Activated CD4-positive, alpha-beta memory T cell treated with anti-CD3 and anti-CD28 coated beads for 36 hours (primary cell): ENCODE measurements at regions not wholly inside any gene's neighbourhood (a gene's known extent, or its start where the extent isn't known, plus 50 kb on each side); places are given as distances from the start of the nearest gene placed in this dataset.

Source experiments
- CTCF ChIA-PET: fragments of 350-600 bp; sonication (Branson Sonifier 250); formaldehyde crosslinking; loops from one replicate; lab custom pipeline; 2021; ENCODE audit warnings: antibody characterized with exemption, inconsistent platforms; lab: Charles Lee
- POLR2A ChIA-PET: fragments of 350-600 bp; sonication (Branson Sonifier 250); formaldehyde crosslinking; loops from one replicate; lab custom pipeline; 2021; ENCODE audit warnings: antibody characterized with exemption; lab: Charles Lee
- DNase-seq: peaks from one replicate; pipeline ENCODE4 v3.0.0-alpha.2; 2020
- H3K27ac Mint-ChIP-seq: one replicate; pipeline ENCODE4 v1.8.0; 2021; ENCODE audit warnings: mixed read lengths
- H3K27me3 Mint-ChIP-seq: one replicate; pipeline ENCODE4 v1.8.0; 2021; ENCODE audit warnings: mixed read lengths
- H3K36me3 Mint-ChIP-seq: one replicate; pipeline ENCODE4 v1.8.0; 2021; ENCODE audit warnings: mixed read lengths
- H3K4me1 Mint-ChIP-seq: one replicate; pipeline ENCODE4 v1.8.0; 2021; ENCODE audit warnings: low read depth, mixed read lengths
- H3K4me3 Mint-ChIP-seq: one replicate; pipeline ENCODE4 v1.8.0; 2021; ENCODE audit warnings: mild to moderate bottlenecking, mixed read lengths
- H3K9me3 Mint-ChIP-seq: one replicate; pipeline ENCODE4 v1.8.0; 2021; ENCODE audit warnings: mixed read lengths
- intact Hi-C: fragments of 100-400 bp; cut with micrococcal nuclease; formaldehyde crosslinking; loops from one replicate; pipeline ENCODE4 v1.15.1; 2023

GRCh38 chr3:178054471-178054870 lies 481.8 kb upstream of the KCNMB2 start:
- Mint-ChIP-seq H3K27me3 (no peaks in the 10 kb centered on the region), H3K4me3 (no peak overlapping the region), H3K4me1 (no peaks in the 10 kb centered on the region), H3K9me3 (no peaks in the 10 kb centered on the region), H3K36me3 (no peaks in the 10 kb centered on the region), H3K27ac (no peak overlapping the region)
- intact Hi-C loops, result no loop called here
- CTCF ChIA-PET, result no interaction called here
- DNase-seq, result no peak
- POLR2A ChIA-PET, result no interaction called here

DNA sequence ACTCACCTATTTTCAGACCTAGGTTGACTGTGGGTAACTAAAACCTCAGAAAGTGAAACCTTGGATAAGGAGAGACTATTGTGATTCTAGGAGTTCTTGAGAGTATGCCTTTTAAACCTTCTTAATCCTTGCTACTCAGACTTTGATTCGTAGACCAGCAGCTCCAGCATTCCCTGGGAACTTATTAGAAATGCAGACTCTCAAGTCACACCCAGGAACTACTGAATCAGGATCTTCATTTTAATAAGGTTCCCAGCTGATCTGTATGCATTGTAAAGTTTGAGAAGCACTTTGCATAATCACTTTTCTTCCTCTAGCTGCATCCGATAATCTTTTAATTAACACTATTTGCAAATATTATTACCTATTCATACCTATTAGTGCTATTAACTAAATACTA lies 480.3 kb upstream of the KCNMB2 start:
- no peaks in the 10 kb centered on the region for H3K36me3 Mint-ChIP-seq
- ChIA-PET POLR2A (no interaction called here), CTCF (interaction anchor here (0.5 kb wide), 1 partner anchor 573 kb away, joined by 3 read pairs; no protein-coding TSS in a partner anchor)
- H3K4me1 Mint-ChIP-seq, result no peaks in the 10 kb centered on the region
- H3K9me3 Mint-ChIP-seq, result no peaks in the 10 kb centered on the region
- no peak for DNase-seq
- H3K27me3 Mint-ChIP-seq, result no peaks in the 10 kb centered on the region
- intact Hi-C loops, result no loop called here
- no peak overlapping the region for H3K27ac Mint-ChIP-seq
- no peak overlapping the region for H3K4me3 Mint-ChIP-seq

DNA sequence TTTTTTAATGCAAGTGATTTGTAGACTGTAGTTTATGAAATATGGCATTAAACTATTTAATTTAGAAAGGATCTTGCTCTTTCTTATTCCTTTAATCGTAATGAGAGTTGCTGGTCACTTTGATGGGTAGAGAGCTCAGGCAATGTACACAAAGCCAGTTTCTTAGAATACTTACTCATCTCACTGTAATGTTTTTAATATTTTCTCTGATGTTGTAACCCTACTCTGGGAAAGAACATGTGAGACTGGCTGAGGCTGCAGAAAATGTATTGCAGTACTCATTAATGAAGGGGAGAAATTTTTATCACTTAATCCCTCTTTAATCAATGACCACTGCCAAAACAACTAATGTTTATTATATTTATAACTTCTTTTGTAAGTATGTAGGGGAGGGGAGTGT lies 479.4 kb upstream of the KCNMB2 start:
- DNase-seq, result no peak
- no peaks in the 10 kb centered on the region for H3K4me1 Mint-ChIP-seq
- ChIA-PET CTCF (no interaction called here), POLR2A (no interaction called here)
- no peak overlapping the region for H3K4me3 Mint-ChIP-seq
- intact Hi-C loops, result no loop called here
- no peaks in the 10 kb centered on the region for H3K9me3 Mint-ChIP-seq
- no peaks in the 10 kb centered on the region for H3K36me3 Mint-ChIP-seq
- no peaks in the 10 kb centered on the region for H3K27me3 Mint-ChIP-seq
- no peak overlapping the region for H3K27ac Mint-ChIP-seq

DNA sequence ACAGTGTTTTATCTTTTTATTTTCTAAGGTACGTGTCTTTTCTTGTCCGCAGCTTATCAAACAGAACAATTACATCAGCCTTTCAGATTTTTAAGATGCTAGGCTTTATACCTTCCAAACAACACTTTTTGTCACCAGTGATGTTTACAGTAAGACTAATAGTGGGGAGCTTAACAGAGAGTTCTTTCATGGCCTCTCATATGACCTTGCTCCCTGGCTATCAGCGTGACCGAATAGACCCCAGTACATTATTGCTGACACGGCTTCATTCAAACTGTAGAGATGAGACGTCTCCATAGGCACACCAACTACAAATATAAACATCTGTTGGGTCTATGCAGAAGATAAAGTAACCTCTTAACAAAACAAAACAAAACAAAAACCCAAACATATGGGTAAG lies 477.6 kb upstream of the KCNMB2 start:
- intact Hi-C loops, result no loop called here
- Mint-ChIP-seq H3K27me3 (no peaks in the 10 kb centered on the region), H3K27ac (no peak overlapping the region), H3K36me3 (no peaks in the 10 kb centered on the region), H3K4me3 (no peak overlapping the region), H3K4me1 (no peaks in the 10 kb centered on the region), H3K9me3 (no peaks in the 10 kb centered on the region)
- ChIA-PET CTCF (no interaction called here), POLR2A (no interaction called here)
- no peak for DNase-seq

- Mint-ChIP-seq H3K27ac (no peak overlapping the region), H3K36me3 (no peaks in the 10 kb centered on the region), H3K27me3 (no peaks in the 10 kb centered on the region), H3K4me1 (no peaks in the 10 kb centered on the region), H3K9me3 (no peaks in the 10 kb centered on the region), H3K4me3 (no peak overlapping the region)
- ChIA-PET POLR2A (no interaction called here), CTCF (no interaction called here)
- intact Hi-C loops, result no loop called here
- DNase-seq, result no peak
Observed at GRCh38 chr3:178059119-178059518, 477.1 kb upstream of the KCNMB2 start.

GRCh38 chr3:178059836-178060235 lies 476.4 kb upstream of the KCNMB2 start:
- ChIA-PET POLR2A (interaction anchor here (0.6 kb wide), 1 partner anchor 742 kb away, joined by 3 read pairs; no protein-coding TSS in a partner anchor), CTCF (no interaction called here)
- DNase-seq, result no peak
- Mint-ChIP-seq H3K27me3 (no peaks in the 10 kb centered on the region), H3K36me3 (no peaks in the 10 kb centered on the region), H3K27ac (no peak overlapping the region), H3K9me3 (no peaks in the 10 kb centered on the region), H3K4me3 (no peak overlapping the region), H3K4me1 (no peaks in the 10 kb centered on the region)
- intact Hi-C loops, result no loop called here

DNA sequence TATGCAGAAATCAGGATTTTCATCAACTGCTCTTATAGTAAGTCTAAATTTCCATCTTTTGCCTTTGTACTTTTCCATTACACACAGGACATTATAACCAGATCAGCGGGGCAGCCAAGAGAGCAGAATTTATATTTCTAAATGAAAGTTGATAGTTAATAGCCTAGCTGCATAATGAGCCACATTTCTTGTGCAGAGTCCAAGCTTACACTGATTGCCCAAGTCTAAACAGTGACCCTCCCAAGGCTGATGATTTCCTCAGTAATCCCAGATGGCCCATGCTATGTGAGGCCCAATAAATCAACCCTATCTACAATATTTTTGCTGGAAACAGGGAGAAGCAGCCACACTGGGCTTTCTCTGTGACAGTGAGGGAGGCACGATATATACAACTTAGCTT lies 475.8 kb upstream of the KCNMB2 start:
- ChIA-PET CTCF (no interaction called here), POLR2A (no interaction called here)
- DNase-seq, result no peak
- Mint-ChIP-seq H3K27ac (no peak overlapping the region), H3K36me3 (no peaks in the 10 kb centered on the region), H3K4me3 (no peak overlapping the region), H3K9me3 (no peaks in the 10 kb centered on the region), H3K27me3 (no peaks in the 10 kb centered on the region), H3K4me1 (no peaks in the 10 kb centered on the region)
- intact Hi-C loops, result no loop called here

- CTCF ChIA-PET, result no interaction called here
- POLR2A ChIA-PET, result no interaction called here
- Mint-ChIP-seq H3K4me1 (no peaks in the 10 kb centered on the region), H3K36me3 (no peaks in the 10 kb centered on the region), H3K27me3 (no peaks in the 10 kb centered on the region), H3K9me3 (no peaks in the 10 kb centered on the region), H3K4me3 (no peak overlapping the region), H3K27ac (no peak overlapping the region)
- intact Hi-C loops, result no loop called here
- no peak for DNase-seq
Observed at GRCh38 chr3:178062126-178062525, 474.1 kb upstream of the KCNMB2 start.

DNA sequence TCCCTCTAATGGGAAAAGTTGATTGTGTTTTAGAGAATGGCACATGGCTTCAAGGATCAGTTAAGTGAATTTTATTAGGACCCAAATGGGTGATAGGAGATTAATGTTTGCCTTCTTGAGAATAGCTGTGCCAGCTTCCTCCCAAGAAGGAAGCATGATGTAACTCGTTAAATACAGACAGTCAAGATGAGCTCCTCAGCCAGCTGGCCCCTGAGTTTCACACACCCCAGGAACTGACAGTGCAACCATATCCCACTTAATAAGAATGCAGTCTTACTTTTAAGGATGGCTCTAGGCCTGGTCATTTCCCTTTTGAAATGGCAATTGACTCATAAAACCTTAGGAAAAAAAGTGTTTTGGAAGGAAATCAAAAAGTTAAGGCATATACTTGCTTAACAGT lies 472.8 kb upstream of the KCNMB2 start:
- Mint-ChIP-seq H3K9me3 (no peaks in the 10 kb centered on the region), H3K4me1 (no peaks in the 10 kb centered on the region), H3K36me3 (no peaks in the 10 kb centered on the region), H3K27ac (no peak overlapping the region), H3K4me3 (no peak overlapping the region), H3K27me3 (no peaks in the 10 kb centered on the region)
- POLR2A ChIA-PET, result no interaction called here
- DNase-seq, result no peak
- intact Hi-C loops, result no loop called here
- CTCF ChIA-PET, result no interaction called here

GRCh38 chr3:178067721-178068120 lies 468.5 kb upstream of the KCNMB2 start:
- Mint-ChIP-seq H3K4me1 (no peaks in the 10 kb centered on the region), H3K9me3 (no peaks in the 10 kb centered on the region), H3K27ac (no peak overlapping the region), H3K27me3 (no peaks in the 10 kb centered on the region), H3K4me3 (no peak overlapping the region), H3K36me3 (no peaks in the 10 kb centered on the region)
- ChIA-PET CTCF (no interaction called here), POLR2A (no interaction called here)
- DNase-seq, result no peak
- intact Hi-C loops, result no loop called here

DNA sequence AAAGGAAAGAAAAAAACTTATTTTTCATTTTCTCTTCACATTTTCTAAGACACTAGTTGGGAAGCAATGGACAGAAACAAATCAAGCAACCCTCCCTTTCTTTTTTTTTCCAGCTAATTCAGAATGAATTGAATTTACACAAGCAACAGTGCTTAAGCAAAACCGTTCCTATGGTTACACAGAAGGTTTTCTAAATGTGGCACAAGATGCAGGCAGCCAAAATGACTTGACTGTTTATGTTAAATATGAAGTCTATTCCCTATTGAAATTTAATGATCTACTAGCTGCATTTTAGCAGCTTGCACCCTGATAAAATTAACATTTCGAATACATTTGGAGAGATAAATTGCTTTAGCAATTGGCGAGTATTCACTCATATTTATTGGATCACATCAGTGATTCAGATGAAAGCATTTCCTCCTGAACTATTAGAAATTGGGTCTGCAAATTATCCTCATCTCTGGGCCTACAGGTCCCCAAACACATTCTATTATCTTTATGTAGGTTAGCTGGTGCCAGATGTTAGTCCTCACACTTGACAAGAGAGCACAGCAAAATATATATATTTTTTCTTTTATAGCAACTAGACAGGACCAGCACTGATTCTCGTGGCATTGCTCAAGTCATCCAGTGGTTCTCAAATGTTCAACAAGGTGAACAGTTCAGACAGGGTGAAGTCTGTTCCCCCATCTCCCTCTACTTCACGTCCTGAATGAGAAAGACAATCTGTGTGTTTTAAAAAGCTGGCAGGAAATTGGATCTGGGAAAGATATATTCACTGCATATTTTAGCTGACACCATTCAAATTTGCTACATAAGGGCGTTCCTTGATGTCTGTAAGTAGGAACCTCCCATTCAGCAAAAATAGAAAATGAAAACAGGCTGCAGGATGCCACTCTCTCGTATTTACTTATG lies 463.6 kb upstream of the KCNMB2 start:
- Mint-ChIP-seq H3K9me3 (no peaks in the 10 kb centered on the region), H3K27ac (no peak overlapping the region), H3K36me3 (no peaks in the 10 kb centered on the region), H3K4me3 (no peak overlapping the region), H3K27me3 (no peaks in the 10 kb centered on the region), H3K4me1 (peaks cover 3% of the 10 kb centered on the region)
- CTCF ChIA-PET, result no interaction called here
- POLR2A ChIA-PET, result no interaction called here
- intact Hi-C loops, result no loop called here
- no peak for DNase-seq

GRCh38 chr3:178073366-178073765 lies 462.9 kb upstream of the KCNMB2 start:
- CTCF ChIA-PET, result no interaction called here
- Mint-ChIP-seq H3K4me3 (no peak overlapping the region), H3K27me3 (no peaks in the 10 kb centered on the region), H3K36me3 (no peaks in the 10 kb centered on the region), H3K27ac (no peak overlapping the region), H3K9me3 (no peaks in the 10 kb centered on the region), H3K4me1 (peaks cover 3% of the 10 kb centered on the region)
- POLR2A ChIA-PET, result no interaction called here
- DNase-seq, result no peak
- intact Hi-C loops, result no loop called here

DNA sequence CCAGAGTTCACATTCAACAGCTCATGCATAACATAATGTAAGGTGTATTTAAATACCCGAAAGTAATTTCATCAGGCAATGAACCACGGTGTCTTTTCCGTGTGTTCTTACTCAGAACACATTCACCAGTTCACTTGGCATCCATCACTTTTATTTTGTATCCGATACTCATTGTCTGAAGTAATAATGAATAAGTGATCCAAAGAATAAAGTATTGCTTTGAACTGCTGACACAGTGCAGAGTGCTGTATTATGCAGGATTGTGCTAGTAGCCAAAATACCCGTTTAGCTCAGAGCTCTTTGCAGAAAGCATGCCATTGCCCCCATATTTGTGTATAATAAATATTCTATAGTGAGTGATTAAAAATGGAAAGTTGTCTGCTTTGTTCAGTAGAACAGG lies 460.9 kb upstream of the KCNMB2 start:
- H3K27me3 Mint-ChIP-seq, result no peaks in the 10 kb centered on the region
- peaks cover 6% of the 10 kb centered on the region for H3K4me1 Mint-ChIP-seq
- H3K4me3 Mint-ChIP-seq, result no peak overlapping the region
- CTCF ChIA-PET, result no interaction called here
- no peaks in the 10 kb centered on the region for H3K36me3 Mint-ChIP-seq
- intact Hi-C loops, result no loop called here
- H3K9me3 Mint-ChIP-seq, result no peaks in the 10 kb centered on the region
- no peak for DNase-seq
- POLR2A ChIA-PET, result no interaction called here
- no peak overlapping the region for H3K27ac Mint-ChIP-seq
